ENCODE measurements at regions not wholly inside any gene's neighbourhood (a gene's known extent, or its start where the extent isn't known, plus 50 kb on each side); places are given as distances from the start of the nearest gene placed in this dataset.

- TF ChIP-seq YY1 (IDR thresholded peaks at IDR 0.05; ENCODE audit: insufficient read depth, insufficient read length), result no peak
- TF ChIP-seq ZNF274 (IDR thresholded peaks at IDR 0.05; ENCODE audit: low read depth, low read length), result no peak
- no peak for TF ChIP-seq SUZ12 (IDR thresholded peaks at IDR 0.05; ENCODE audit: extremely low read depth, insufficient read depth, insufficient read length)
These were observed 152.0 kb downstream of the INSIG2 start for GRCh38 chr2:118240276-118240675.

All from NT2/D1 (cell line).